Stimulated activated naive CD4-positive, alpha-beta T cell treated with Interleukin-2 at 50 U/mL for 16 hours (primary cell): ENCODE measurements at regions not wholly inside any gene's neighbourhood (a gene's known extent, or its start where the extent isn't known, plus 50 kb on each side); places are given as distances from the start of the nearest gene placed in this dataset.

Experiments used
- DNase-seq: peaks from one replicate; lab custom pipeline; 2025; lab: John Stamatoyannopoulos, UW

DNA sequence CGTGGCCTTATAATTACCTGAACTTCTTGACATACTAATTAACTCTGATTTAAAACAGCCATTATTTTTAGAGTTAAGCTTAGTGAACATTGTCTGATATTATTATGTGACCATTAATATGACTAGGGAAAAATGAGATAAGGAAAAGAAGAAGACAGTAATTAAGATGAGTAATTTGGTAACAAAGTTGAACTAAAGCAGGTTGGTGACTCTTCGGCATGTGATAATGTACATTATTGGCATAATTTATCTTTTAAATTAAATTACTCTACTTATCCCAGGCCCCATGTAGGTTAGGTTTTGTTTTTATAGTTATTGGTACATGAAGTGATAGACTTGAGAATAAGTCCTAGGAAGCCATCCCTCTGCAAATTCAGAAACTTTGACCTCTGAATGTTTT, 249.7 kb upstream of the CFAP20DC start:
- DNase-seq, result no peak

GRCh38 chr3:59290358-59290757, 240.5 kb upstream of the CFAP20DC start:
- DNase-seq, result no peak

DNA sequence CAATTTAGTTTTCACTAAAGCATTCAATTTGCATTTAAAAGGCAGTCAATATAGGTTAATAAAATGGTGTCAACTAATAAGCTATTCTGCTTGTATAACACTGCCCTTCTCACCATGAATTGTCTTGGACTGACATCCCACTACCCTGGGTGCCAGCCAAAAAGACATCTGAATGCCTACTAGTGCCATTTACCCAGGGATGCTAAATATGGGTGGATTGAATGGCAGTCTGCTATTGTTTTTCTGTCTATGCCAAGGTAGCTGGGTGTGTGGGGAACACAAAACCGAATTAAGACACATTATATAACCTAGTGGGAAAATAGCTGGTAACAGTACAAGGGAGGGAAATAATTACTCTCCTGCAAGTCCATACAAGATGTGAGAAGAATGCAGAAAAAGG, 240.0 kb upstream of the CFAP20DC start:
- no peak for DNase-seq

DNA sequence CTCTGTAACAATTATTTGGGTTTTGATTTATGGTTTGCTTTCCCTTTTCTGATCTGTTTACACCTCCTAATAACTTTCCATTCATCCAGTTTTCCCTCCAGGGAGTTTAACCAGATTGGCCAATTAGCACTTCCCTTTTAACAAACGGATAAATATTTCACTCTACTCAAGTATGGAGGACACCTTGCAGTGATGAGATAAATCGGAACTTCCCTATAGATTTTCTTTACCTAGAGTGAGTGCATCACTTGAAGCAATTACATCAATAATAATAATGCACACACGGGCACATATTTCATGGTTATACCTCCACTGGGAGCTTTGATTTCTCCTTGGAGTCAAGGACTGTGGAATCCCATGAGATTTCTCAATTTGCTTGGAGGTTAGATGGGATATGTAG, 239.1 kb upstream of the CFAP20DC start:
- no peak for DNase-seq

DNA sequence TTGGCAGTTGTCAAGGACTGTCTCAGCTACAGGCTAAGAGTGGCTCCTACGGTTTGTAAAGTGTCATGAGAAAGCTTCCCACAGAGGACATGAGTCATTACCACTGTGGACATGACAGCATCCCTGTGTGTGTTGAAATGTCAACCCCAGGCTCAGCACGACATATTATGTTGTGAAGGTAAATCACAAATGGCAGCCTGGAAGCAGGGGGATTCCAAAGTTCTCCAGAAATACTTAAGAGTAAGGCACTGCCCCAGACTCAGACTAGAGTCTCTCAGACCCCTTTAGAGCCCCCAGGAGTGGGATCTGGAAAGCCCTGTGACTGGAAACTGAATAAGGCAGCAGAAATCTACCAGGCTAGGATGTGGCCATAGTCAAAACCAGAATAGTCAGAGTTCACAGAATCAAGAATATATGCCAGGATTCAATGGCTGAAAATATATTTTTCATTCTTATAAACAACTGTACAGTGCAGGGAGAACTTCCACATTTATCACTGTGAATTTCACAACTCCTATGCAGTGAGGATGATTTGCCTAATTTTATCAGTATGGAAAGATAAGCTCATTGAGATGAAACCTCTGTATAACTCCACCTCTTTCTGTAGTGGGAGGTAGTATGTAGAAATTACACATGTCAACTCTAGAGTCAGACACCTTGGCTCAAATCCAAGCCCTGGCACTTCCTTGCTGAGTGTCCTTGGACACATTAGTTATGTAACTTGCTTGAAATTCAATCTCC, 237.1 kb upstream of the CFAP20DC start:
- peak; percentile 6 for DNase-seq

GRCh38 chr3:59285560-59285959, 235.7 kb upstream of the CFAP20DC start:
- no peak for DNase-seq

DNA sequence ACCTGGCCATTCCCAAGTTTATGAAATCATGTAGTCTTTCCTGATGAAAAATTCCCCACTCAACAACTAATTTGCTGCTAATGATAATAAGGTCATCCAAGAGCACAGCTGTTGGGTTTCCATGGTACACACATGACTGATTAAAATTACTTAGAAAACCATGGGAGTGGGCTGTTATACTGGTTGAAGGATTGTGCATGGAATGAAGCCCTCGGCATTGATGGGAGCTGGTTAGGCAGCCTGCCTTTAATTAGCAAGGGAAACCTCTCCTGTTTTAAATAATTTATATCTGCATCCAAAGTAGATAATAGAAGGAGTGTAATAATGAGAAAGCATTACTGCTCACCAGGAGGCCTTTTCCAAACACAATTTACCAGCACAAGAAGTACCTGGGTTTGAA, 235.1 kb upstream of the CFAP20DC start:
- no peak for DNase-seq

- no peak for DNase-seq
These were observed 230.3 kb upstream of the CFAP20DC start for GRCh38 chr3:59280113-59280512.

- no peak for DNase-seq
These were observed 228.0 kb upstream of the CFAP20DC start for GRCh38 chr3:59277816-59278215.

- no peak for DNase-seq
These were observed 227.4 kb upstream of the CFAP20DC start for GRCh38 chr3:59277201-59277600.

DNA sequence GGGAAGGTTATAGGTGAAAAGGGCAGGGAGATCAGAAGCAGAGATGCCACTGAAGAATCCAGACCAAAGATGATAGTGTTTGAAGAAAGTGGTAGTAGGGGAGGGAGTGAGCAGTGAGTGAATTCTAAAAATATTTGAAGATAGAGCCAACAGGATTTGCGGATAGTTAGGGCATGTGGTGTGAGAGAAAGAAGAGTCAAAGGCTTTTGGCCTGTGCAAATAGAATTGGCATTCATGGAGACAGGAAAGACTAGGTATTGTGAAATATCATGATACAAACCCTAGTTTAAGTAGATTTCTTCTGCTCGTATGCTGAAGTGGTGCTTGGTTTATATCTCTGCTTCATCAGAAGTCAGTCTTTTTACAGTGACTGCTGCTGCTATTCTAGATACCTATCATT, 224.2 kb upstream of the CFAP20DC start:
- DNase-seq, result no peak

DNA sequence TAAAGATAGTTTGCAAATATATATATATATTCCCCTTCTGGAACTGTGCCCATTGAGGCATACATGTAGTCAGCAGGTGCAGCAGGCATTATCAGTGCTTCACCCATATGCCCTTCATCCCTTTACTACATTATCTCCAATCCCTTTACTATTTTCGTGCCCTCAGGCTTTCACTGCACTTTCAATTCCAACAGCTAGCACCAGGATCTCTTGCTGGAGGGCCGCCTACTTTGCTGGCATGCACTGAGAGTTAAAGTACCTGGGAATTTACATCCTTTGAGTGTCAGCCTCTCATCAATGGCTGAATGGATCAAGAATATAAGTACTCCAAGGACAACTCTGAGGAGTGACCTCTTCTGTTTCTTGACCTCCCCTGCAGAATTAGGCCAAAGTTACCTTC, 222.1 kb upstream of the CFAP20DC start:
- DNase-seq, result no peak

DNA sequence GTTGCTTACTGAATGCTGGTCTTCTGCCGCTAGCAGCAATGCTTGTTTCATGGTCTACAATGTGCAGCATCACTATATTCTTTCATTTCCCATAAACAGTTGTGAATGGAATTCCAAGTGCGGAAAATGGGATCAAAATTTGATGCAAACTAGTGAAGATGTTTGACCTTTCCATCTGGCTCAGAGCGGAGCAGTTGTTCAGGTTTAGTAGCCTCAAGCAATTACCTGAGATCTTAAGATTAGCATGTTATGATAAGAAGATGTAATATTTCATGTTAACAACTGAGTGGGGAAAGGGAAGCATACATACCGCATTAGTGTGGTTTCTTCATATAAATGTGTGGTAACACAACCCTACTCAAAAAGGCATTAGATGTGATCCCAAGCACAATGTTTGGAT, 221.1 kb upstream of the CFAP20DC start:
- DNase-seq, result no peak

- DNase-seq, result no peak
These were observed 220.4 kb upstream of the CFAP20DC start for GRCh38 chr3:59270209-59270608.

DNA sequence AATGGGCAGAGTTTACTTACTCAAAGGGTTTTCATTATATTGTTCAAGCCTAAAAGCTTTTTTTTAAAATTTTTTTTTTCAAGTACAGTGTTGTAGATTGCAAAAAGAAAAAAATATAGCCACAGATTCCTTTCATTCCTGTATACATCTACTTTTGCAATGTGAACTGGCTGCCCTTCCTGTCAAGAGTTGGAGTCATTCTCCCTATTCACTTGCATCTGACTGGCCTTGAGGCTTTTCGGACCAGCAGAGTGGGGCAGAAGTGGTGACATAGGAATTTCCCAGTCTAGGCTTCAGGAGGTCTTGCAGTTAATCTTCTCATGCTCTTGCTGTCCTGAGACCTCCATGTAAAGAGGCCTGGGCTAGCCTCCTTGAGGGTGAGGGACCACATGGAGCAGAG, 218.3 kb upstream of the CFAP20DC start:
- DNase-seq, result no peak

DNA sequence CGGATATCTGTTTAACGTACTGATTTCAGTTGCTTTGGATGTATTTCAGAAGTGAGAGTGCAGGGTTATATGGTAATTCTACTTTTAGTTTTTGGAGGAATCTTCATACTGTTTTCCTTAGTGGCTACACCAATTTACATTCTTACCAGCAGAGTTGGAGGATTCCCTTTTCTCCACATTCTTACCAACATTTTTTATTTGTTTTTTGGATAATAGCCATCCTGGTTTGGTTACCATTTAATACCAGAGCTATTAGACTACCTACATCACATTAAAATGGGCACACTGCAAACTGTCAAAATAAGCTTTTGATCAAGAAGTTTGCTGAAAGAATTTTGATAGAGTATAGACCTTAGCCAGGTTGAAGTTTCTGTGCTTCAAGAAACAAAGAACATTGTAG, 217.2 kb upstream of the CFAP20DC start:
- DNase-seq, result no peak

DNA sequence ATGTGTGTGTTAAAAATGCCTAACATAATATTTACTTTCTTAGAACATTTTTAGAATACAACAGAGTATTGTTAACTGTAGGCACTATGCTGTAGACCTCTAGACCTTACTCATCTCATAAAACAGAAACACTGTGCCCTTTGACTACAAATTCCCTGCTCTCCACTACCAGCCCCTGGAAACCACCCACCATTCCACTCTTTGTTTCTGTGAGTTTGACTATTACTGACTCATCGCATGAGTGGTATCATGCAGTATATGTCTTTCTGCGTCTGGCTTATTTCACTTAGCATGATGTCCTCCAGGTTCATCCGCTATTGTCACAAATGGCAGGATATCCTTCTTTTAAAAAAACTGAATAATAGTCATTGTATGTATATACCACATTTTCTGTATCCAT, 216.7 kb upstream of the CFAP20DC start:
- no peak for DNase-seq

- DNase-seq, result no peak
These were observed 215.7 kb upstream of the CFAP20DC start for GRCh38 chr3:59265566-59265965.

DNA sequence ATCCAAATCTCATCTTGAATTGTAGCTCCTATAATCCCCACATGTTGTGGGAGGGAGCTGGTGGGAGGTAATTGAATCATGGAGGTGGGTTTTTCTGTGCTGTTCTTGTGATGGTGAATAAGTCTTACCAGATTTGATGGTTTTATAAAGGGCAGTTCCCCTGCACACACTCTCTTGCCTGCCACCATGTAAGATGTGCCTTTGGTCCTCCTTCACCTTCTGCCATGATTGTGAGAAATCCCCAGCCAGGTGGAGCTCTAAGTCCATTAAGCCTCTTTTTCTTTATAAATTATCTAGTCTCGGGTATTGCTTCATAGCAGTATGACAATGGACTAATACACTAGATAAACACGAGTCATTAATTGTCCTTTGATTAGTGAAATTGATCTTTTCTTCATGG, 214.5 kb upstream of the CFAP20DC start:
- no peak for DNase-seq

- DNase-seq, result no peak
These were observed 213.3 kb upstream of the CFAP20DC start for GRCh38 chr3:59263152-59263551.

GRCh38 chr3:59262076-59262498, 212.3 kb upstream of the CFAP20DC start:
- DNase-seq, result no peak

DNA sequence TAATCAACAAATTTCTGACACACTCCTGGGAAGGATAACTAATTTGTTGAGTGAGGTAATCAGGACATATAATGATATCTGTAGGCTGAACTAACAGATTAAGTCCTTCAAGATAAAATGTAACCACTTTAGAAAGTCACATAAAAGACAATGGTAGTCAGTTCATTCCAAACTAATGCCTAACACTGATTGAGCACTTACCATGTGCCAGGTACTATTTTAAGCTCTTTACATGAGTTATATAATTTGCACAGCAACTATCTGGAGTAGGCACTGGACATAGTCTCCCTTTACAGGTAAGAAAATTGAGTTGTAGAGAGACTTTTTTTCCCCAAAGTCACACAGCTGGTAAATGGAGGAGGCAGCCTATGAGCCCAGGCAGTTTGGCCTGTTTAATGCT, 211.2 kb upstream of the CFAP20DC start:
- DNase-seq, result no peak

DNA sequence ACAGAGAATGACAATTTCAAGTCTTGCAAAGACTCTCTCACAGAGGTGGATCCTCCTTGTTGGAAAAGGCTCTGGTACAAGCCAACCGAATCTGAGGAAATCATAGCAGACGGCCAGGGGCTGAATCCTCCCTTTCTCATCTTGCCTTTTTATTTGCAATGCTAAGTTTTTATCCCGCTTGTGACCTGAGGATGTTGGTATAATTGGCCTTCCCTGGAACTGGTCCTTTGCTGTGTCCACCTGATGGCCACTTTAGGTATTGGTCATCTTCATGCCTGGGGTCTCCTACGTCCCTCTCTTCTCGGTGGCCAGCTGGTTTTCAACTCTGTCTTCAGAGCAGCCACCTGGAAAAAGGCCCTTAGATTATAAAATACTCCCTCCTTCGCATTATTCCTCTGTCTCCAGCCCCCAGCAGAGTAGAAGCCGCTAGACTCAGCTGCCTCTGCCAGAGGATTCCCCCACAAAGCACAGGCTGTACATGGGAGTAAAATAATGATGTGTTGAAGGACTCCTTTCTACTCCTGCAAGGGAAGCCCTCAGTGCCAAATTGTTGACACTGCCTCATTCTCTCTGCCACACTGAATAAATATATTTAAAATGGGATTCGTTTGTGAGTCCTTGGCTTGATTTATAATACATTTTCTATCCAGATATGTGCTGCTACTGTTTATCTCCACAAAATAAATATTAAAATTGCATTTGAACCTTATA, 208.9 kb upstream of the CFAP20DC start:
- DNase-seq, result no peak

- DNase-seq, result no peak
These were observed 207.7 kb upstream of the CFAP20DC start for GRCh38 chr3:59257506-59257905.
